ENCODE measurements at regions not wholly inside any gene's neighbourhood (a gene's known extent, or its start where the extent isn't known, plus 50 kb on each side); places are given as distances from the start of the nearest gene placed in this dataset.

- TF ChIP-seq ZNF462 (CRISPR knock-in tag; IDR thresholded peaks at IDR 0.05) (no peak), STAT1 (IDR thresholded peaks at IDR 0.05; ENCODE audit: unreplicated experiment) (no peak), CREB1 (CRISPR knock-in tag; IDR thresholded peaks at IDR 0.05; ENCODE audit: low read depth) (no peak), CTCF (conservative IDR thresholded peaks at IDR 0.05; ENCODE audit: low read depth in 2 of 2) (no peak), EZH2 (IDR thresholded peaks at IDR 0.05; ENCODE audit: low read depth, unreplicated experiment) (no peak), NANOG (IDR thresholded peaks at IDR 0.05; ENCODE audit: borderline replicate concordance) (no peak)
Observed at GRCh38 chr10:2244471-2244870, 507.1 kb upstream of the ADARB2 start (continued).

- no peaks in the 10 kb centered on the region for H3K79me2 ChIP-seq (replicated peaks; ENCODE audit: insufficient read depth)
- Mint-ChIP-seq H3K9me3 (no peaks in the 10 kb centered on the region), H3K27me3 (ENCODE audit: insufficient read depth, low read depth, poor library complexity) (no peaks in the 10 kb centered on the region), H3K27ac (no peak overlapping the region), H3K36me3 (ENCODE audit: low read depth) (no peaks in the 10 kb centered on the region; the same call in 2 of the 3 replicates), H3K4me3 (no peak overlapping the region), H3K4me1 (no peaks in the 10 kb centered on the region)
- DNase-seq (ENCODE audit: low spot score) (no peak), ATAC-seq (no peak)
- H3K27me3 ChIP-seq (ENCODE audit: insufficient read depth) = no peaks in the 10 kb centered on the region
- H3F3A ChIP-seq (replicated peaks; ENCODE audit: low read depth) = no peaks in the 10 kb centered on the region
- H3K27ac ChIP-seq (ENCODE audit: low read depth) = no peak overlapping the region
- no peaks in the 10 kb centered on the region for H3K4me1 ChIP-seq (ENCODE audit: insufficient read depth)
- H3K4me2 ChIP-seq = no peak overlapping the region
- H2AFZ ChIP-seq = no peak overlapping the region
- H3K9me2 ChIP-seq (ENCODE audit: insufficient read depth) = no peaks in the 10 kb centered on the region
- H3K4me3 ChIP-seq = no peak overlapping the region
- H3K36me3 ChIP-seq (ENCODE audit: insufficient read depth) = no peaks in the 10 kb centered on the region
- no peaks in the 10 kb centered on the region for H4K20me1 ChIP-seq (replicated peaks; ENCODE audit: insufficient read depth)
- TF ChIP-seq ETS1 (IDR thresholded peaks at IDR 0.05) = no peak
- no peak for TF ChIP-seq ZNF331 (CRISPR knock-in tag; IDR thresholded peaks at IDR 0.05; ENCODE audit: low read depth)
- no peak for TF ChIP-seq JUNB (IDR thresholded peaks at IDR 0.05; ENCODE audit: unreplicated experiment)
- TF ChIP-seq EZH2phosphoT487 (IDR thresholded peaks at IDR 0.05; ENCODE audit: unreplicated experiment) = no peak
- TF ChIP-seq ZNF114 (CRISPR knock-in tag; IDR thresholded peaks at IDR 0.05) = no peak
- TF ChIP-seq NANOG (IDR thresholded peaks at IDR 0.05; ENCODE audit: borderline replicate concordance) = no peak
- TF ChIP-seq EZH2 (IDR thresholded peaks at IDR 0.05; ENCODE audit: low read depth, unreplicated experiment) = no peak
- no peak for TF ChIP-seq STAT1 (IDR thresholded peaks at IDR 0.05; ENCODE audit: unreplicated experiment)
- no peak for TF ChIP-seq CREB1 (CRISPR knock-in tag; IDR thresholded peaks at IDR 0.05; ENCODE audit: low read depth)
- TF ChIP-seq CTCF (conservative IDR thresholded peaks at IDR 0.05; ENCODE audit: low read depth in 2 of 2) = no peak
Observed at GRCh38 chr10:2236876-2237275, 499.6 kb upstream of the ADARB2 start.
